HG03039 (cell line): ENCODE measurements at regions not wholly inside any gene's neighbourhood (a gene's known extent, or its start where the extent isn't known, plus 50 kb on each side); places are given as distances from the start of the nearest gene placed in this dataset.

Experiments used
- ATAC-seq: cut with Tn5 transposase; IDR thresholded peaks from one replicate; pipeline ENCODE4 v1.9.1; 2021; ENCODE audit warnings: mild to moderate bottlenecking, moderate library complexity; ENCODE audit not compliant: unreplicated experiment

- ATAC-seq, result no peak
These were observed 194.0 kb downstream of the AJAP1 start for GRCh38 chr1:4848431-4848830.

- no peak for ATAC-seq
These were observed 193.3 kb downstream of the AJAP1 start for GRCh38 chr1:4847711-4848110.
